H7 (cell line): ENCODE measurements at regions not wholly inside any gene's neighbourhood (a gene's known extent, or its start where the extent isn't known, plus 50 kb on each side); places are given as distances from the start of the nearest gene placed in this dataset.
"Not testable (repeated sequence)": the region's sequence is repeated elsewhere in the genome, so short reads cannot be mapped to it uniquely, and the experiment has no call there.

ENCODE experiments used
- DNase-seq: peaks from one replicate; pipeline ENCODE4 v3.0.0; 2012
- H3K27me3 ChIP-seq: 2 replicates; pipeline ENCODE4 v1.6.0; 2011; ENCODE audit warnings: mild to moderate bottlenecking, low read length; ENCODE audit not compliant: control insufficient read depth, insufficient read depth
- H3K36me3 ChIP-seq: replicated peaks from 2 replicates; pipeline ENCODE4 v1.5.1; 2011; ENCODE audit warnings: low read length; ENCODE audit not compliant: control insufficient read depth, insufficient read depth
- H3K4me3 ChIP-seq: 2 replicates; pipeline ENCODE4 v1.5.1; 2011; ENCODE audit warnings: low read depth, mild to moderate bottlenecking, control low read depth, low read length, moderate library complexity; ENCODE audit not compliant: insufficient read depth

DNA sequence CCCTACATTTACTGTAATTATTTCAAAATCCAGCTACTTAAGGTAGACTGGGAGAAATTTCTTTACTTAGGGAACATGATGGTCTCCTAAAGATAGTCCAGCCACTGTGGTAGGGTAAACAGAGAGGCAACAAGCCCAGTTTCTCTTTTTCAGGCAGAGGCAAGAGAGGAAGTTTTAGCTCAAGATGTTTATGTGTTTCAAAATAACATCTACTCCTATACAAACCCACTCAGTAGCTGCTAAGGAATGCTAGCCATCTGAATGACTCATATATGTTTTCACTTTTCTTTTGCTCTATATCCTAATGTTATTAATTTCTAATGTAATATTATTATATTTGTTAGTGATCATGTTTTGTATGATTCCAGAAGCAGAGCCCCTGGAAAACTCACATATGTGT is 856.6 kb downstream of the PLA2G4A start:
- Histone ChIP-seq H3K36me3 (no peaks in the 10 kb centered on the region), H3K27me3 (no peaks in the 10 kb centered on the region), H3K4me3 (no peak overlapping the region)
- no peak for DNase-seq

DNA sequence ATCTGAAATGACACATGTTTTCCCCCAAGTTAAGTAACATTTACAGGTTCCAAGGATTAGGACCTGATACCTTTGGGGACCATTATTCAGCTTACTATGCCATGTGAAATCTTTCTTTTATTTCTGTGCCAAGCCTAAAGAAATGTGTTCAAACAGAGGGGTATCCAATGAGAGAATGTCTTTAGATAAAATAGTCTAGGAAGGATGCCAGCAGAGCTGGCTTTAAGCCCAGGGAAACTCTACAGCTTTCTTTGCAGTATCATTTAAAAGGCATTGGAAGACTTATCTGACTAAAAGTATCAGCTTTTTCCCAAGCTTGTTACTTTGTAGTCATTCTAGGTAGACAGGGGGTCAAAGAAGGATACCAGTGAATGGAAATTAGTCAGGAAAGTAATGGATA is 860.4 kb downstream of the PLA2G4A start:
- DNase-seq, result no peak
- no peaks in the 10 kb centered on the region for H3K36me3 ChIP-seq
- H3K27me3 ChIP-seq, result no peaks in the 10 kb centered on the region
- H3K4me3 ChIP-seq, result no peak overlapping the region

DNA sequence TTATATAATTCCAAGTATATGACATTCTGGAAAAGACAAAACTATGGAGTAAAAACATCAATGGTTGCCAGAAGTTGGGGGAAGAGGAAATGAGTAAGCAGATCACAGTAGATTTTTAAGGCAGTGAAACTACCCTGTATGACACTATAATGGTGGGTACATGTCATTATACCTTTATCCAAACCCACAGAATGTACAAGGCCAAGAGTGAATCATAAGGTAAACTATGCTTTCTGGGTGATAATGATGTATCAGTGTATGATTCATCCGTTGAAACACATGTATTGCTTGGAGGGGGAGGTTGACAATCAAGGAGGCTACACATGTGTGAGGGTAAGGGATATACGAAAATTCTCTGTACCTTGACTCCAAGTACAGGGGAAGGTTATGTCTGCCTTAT is 862.7 kb downstream of the PLA2G4A start:
- DNase-seq, result no peak
- H3K36me3 ChIP-seq, result no peaks in the 10 kb centered on the region
- no peaks in the 10 kb centered on the region for H3K27me3 ChIP-seq
- H3K4me3 ChIP-seq, result no peak overlapping the region

DNA sequence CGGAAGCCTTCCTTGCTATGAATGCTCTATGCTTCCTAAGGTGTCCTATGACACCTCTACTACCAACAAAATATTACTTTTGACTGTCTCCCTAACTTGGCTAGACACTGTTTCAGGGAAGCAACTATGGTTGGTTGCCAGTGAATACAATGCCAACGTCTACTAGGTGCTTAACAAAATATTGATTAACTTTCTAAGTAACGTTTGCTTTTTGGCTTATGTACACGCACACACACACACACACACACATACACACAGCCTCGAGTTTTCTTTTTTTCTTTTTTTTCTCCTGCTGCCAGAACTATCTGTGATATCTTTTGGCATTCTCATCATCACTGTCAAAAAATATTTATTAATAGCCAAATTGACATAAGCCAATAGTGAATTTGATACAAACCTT is 864.0 kb downstream of the PLA2G4A start:
- no peak for DNase-seq
- no peak overlapping the region for H3K4me3 ChIP-seq
- H3K36me3 ChIP-seq, result no peaks in the 10 kb centered on the region
- no peaks in the 10 kb centered on the region for H3K27me3 ChIP-seq

DNA sequence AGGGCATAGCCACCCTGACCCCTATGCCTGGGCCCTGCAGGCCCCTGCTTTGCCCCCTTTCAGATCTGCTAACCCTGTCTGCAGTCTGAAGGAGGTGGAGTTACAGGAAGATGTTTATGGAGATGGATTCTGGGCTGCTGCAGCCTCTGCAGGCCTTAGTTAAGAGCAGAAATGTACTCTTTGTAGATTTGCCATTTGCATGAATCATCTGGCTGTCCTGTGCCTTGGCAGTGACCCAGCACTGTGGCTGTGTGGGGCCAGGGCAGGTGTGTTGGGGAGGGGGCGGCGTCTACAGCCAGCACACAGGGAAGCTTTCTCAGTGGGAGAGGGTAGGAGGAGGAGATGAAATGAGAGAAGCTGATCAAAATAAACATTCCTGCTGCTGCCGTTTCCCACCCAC is 867.3 kb downstream of the PLA2G4A start:
- no peaks in the 10 kb centered on the region for H3K36me3 ChIP-seq
- no peaks in the 10 kb centered on the region for H3K27me3 ChIP-seq
- H3K4me3 ChIP-seq, result no peak overlapping the region
- DNase-seq, result no peak

DNA sequence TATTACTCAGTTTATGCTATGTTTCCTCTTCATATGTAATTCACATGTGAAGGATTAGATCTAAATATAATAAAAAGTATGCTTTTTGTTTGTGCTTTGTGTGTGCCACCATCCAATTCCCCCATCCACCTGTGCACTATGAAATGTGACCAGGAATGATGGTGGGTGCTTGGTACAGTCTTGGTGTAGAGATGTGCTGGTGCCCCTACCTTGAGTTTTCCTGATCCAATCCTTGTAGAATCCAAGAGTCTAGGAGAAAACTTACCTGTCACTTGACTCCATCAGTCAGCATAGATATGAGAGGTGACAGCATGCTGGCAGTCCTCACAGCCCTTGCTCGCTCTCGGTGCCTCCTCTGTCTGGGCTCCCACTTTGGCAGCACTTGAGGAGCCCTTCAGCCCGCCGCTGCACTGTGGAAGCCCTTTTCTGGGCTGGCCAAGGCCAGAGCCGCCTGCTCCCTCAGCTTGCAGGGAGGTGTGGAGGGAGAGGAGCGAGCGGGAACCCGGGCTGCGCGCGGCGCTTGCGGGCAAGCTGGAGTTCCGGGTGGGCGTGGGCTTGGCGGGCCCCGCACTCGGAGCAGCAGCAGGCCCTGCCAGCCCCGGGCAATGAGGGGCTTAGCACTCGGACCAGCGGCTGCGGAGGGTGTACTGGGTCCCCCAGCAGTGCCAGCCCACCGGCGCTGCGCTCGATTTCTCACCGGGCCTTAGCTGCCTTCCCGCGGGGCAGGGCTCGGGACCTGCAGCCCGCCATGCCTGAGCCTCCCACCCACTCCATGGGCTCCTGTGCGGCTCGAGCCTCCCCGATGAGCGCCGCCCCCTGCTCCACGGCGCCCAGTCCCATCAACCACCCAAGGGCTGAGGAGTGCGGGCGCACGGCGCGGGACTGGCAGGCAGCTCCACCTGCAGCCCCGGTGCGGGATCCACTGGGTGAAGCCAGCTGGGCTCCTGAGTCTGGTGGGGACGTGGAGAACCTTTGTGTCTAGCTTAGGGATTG is 874.7 kb downstream of the PLA2G4A start:
- H3K27me3 ChIP-seq, H3K36me3 ChIP-seq, H3K4me3 ChIP-seq, DNase-seq: not testable (repeated sequence)

DNA sequence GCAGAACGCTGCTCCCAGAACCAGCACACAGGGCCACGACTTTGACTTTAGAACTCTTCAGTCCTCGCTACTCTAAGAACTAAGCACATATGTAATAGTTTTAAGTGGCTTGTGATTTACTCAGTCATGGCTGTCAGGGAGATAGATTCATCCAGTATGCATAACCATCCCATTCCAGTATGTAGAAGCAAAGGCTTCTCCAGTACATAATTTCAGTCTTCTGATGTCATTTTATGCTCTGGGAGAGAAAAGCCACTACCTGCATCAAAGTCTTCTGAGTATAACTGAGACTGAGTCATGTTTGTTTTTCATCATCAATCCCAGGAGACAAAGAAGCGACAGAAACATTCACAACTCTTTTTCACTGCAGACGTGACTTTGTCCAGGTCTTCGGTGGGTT is 885.7 kb downstream of the PLA2G4A start:
- H3K27me3 ChIP-seq, result no peaks in the 10 kb centered on the region
- no peak overlapping the region for H3K4me3 ChIP-seq
- no peak for DNase-seq
- H3K36me3 ChIP-seq, result no peaks in the 10 kb centered on the region

DNA sequence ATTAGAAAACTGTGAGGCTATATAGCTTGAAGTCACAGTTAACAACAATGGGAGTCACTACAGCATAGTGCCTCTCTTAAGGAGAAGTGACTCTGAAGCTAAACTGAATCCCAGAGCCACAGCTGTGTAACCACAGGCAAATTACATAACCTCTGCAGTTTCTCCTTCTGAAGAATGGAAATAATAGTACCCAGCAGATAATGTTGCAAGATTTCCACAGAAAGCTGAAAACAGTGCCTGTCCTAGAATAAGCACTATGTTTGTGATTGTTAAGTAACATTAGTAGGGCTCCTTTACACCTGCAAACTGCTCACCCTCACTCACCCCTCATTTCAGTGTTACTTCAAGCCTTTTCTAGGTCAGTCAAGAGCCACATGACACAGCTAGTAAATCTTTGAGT is 886.7 kb downstream of the PLA2G4A start:
- Histone ChIP-seq H3K36me3 (no peaks in the 10 kb centered on the region), H3K27me3 (no peaks in the 10 kb centered on the region), H3K4me3 (no peak overlapping the region)
- DNase-seq, result no peak

DNA sequence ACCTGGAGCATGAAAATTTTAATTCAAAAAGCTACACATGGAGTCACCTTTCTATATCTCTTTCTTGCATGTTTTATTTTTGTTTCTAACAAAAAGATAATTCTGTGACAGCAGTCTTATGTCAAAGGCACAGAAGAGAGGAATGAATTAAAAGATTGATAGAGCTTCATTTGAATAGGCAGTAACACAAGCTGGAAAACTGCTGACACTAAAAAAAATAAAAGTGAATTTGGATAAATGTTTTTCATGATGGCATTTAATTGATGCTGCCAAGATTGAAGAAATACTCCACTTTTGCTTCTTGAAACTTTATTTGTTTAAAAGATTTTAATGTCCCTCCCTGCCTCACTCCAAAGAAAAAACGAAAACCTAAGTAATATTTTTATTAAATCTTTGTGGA is 887.4 kb downstream of the PLA2G4A start:
- Histone ChIP-seq H3K4me3 (no peak overlapping the region), H3K36me3 (no peaks in the 10 kb centered on the region), H3K27me3 (no peaks in the 10 kb centered on the region)
- DNase-seq, result no peak

DNA sequence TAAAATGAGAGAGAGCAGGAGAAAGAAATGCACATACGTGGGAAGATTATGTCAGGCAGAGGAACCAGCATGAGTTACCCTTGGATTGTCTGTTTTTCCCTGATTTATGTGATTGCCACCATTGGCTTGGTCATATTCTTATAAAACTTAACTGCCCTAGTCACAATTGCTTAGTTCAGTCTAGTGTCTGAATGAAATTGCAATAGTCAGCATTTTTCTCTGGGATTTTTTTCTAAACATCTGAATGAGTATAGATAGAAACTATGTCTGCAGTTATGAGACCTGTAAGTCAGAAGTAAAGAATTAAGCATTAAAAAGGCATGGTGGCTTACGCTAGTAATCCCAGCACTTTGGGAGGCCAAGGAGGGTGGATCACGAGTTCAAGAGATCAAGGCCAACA is 889.8 kb downstream of the PLA2G4A start:
- H3K36me3 ChIP-seq, result no peaks in the 10 kb centered on the region
- H3K4me3 ChIP-seq, result no peak overlapping the region
- no peaks in the 10 kb centered on the region for H3K27me3 ChIP-seq
- DNase-seq, result no peak

DNA sequence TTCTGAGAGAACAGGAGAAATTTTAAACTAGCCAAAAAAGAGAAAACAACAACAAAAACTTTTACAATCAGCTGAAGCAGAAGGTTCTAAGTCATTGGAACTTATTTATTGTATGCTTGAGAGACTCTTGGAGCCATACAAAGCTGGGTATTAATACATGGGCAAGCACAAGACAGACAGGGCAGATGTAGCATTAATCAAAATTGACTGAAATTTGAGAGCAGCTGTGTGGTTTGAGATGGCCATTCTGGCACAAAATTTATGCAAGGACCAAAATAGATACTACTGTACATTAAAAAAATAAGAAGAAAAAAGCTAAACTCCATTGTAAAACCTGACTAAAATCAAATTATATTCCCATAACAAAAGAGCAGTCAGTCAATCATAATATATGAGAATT is 892.5 kb downstream of the PLA2G4A start:
- Histone ChIP-seq H3K36me3 (no peaks in the 10 kb centered on the region), H3K4me3 (no peak overlapping the region), H3K27me3 (no peaks in the 10 kb centered on the region)
- no peak for DNase-seq

DNA sequence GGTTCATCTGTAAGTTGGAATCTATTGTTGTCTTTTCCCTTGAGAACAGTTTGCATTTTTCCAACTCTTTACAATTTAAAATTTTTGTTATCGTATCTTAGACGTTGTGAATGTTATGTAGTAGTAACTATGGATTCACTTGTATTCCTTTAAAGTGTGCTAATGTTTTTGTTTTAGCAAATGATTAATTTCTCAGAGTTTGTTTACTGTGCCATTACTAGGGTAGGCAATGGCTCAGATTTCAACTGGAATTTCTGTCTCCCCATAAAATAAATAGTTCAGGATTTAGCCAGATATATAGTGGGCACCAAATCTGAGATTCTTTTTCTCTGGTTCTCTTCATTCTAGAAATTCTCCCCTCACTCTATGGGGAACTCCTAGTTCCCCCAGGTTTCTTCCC is 896.5 kb downstream of the PLA2G4A start:
- no peak for DNase-seq
- Histone ChIP-seq H3K27me3 (no peaks in the 10 kb centered on the region), H3K36me3 (no peaks in the 10 kb centered on the region), H3K4me3 (no peak overlapping the region)

DNA sequence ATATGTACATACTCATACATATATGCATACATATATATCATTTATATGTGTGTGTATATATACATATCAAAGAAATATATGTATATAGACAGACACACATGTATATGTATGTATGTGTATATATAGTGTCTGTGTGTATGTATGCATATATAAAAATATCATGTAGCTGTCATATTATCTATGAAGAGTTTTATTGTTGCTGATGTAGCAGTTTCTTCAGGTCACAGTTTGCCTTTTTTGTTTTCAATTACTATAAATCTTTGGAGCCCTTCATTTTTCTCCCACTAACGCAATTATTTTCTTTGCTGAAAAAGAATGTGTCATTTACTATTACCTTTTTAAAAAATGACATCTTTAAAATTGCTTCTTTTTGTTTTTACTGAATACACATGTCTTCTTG is 904.5 kb downstream of the PLA2G4A start:
- no peaks in the 10 kb centered on the region for H3K36me3 ChIP-seq
- no peak for DNase-seq
- no peaks in the 10 kb centered on the region for H3K27me3 ChIP-seq
- no peak overlapping the region for H3K4me3 ChIP-seq

DNA sequence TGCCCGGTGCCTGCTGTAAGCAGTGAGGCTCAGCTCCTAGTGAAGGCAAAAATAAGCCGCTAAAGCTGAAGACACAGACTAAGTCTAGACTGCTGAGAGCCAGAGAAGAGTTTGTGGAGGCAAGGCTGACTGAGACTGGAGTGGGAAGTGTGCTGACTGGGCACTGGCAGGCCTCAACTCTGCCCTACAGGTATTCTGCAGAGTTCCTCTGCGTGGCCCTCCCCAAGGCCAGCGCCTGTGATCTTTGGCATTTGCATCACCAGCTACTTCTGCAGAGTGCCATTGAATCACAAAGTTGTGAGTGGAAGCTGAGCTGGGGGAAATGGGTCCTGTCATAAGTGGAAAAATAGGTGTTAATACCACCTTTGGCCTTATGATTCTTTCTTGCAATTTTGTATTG is 905.7 kb downstream of the PLA2G4A start:
- H3K27me3 ChIP-seq, result no peaks in the 10 kb centered on the region
- DNase-seq, result no peak
- no peaks in the 10 kb centered on the region for H3K36me3 ChIP-seq
- no peak overlapping the region for H3K4me3 ChIP-seq

DNA sequence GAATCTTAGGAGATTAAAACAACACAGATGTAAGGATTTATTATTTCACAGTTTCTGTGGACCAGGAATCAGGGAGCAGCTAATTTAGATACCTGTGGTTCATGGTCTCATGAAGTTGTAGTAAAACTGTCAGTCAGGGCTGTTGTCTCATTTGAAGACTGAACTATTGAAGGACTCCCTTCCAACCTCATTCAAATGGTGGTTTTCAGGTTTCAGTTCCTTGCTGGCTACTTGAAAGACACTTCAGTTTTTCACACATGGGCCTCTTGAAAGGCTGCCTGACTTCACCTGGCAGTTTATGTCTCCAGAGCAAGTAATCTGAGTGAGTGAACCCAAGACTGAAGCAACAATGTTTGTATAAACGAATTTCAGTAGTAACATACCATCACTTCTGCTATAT is 915.9 kb downstream of the PLA2G4A start:
- H3K27me3 ChIP-seq, result no peaks in the 10 kb centered on the region
- DNase-seq, result no peak
- H3K36me3 ChIP-seq, result no peaks in the 10 kb centered on the region
- no peak overlapping the region for H3K4me3 ChIP-seq

DNA sequence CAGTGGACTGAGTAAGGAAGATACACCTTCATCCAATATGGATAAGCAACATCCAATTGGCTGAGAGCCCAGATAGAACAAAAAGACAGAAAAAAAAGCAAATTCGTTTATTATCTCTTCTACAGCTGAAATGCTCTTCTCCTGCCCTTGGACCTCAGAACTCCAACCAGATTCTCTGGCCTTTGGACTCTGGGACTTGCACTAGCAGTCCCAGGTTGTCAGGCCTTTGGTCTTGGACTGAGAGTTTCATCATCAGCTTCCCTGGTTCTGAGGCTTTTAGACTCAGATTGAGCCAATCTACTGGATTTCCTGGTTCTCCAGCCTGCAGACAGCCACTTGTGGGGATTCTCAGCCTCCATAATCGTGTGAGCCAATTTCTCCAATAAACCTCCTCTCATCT is 926.8 kb downstream of the PLA2G4A start:
- DNase-seq, result no peak
- H3K27me3 ChIP-seq, result no peaks in the 10 kb centered on the region
- no peak overlapping the region for H3K4me3 ChIP-seq
- no peaks in the 10 kb centered on the region for H3K36me3 ChIP-seq
